ENCODE measurements at regions not wholly inside any gene's neighbourhood (a gene's known extent, or its start where the extent isn't known, plus 50 kb on each side); places are given as distances from the start of the nearest gene placed in this dataset.

DNA sequence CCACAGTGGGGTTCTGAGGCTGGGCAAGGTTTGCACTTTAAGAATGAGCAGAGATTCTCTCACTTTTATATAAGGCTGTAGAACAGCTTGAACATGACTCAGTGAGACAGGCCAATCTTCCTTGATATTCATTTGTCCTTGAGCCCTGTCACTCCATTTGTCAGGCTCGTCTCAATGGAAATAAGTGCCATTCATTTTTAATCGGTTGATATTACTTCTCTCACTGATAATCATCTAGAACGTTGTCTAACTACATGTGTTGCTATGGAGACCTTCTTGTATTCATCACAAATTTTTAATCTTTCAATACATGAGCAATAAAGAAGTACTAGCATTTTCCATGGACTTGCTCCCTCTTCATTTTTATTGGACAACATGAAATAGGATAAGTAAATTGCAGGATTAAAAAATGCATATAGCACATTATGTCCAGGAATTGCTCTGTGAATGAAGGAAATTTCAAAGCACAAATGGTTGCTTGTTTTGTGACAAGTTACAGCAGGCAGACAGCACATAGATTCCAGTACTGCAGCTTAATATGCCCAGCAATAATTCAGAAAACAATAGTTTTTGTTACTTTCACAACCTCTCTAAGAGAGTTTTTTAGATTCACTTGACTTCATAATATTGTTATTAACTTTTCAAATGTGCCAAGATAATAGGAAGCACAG lies 1178.4 kb upstream of the ATXN8OS start:
- Histone ChIP-seq H3K9ac (no peak overlapping the region), H2AFZ (ENCODE audit: low read depth) (no peak overlapping the region), H3K4me1 (ENCODE audit: low read depth, poor library complexity, severe bottlenecking) (no peaks in the 10 kb centered on the region), H4K20me1 (ENCODE audit: insufficient read depth) (no peaks in the 10 kb centered on the region), H3K4me2 (no peak overlapping the region), H3K27ac (no peak overlapping the region), H3K79me2 (ENCODE audit: insufficient read depth, low read depth) (no peaks in the 10 kb centered on the region), H3K27me3 (ENCODE audit: insufficient read depth, low read depth) (no peaks in the 10 kb centered on the region), H3K4me3 (IDR thresholded peaks at IDR 0.05; ENCODE audit: insufficient read depth, low read depth, low read length) (no peak overlapping the region), H3K36me3 (ENCODE audit: insufficient read depth) (no peaks in the 10 kb centered on the region)
- no peak for TF ChIP-seq CTCF (conservative IDR thresholded peaks at IDR 0.05; ENCODE audit: low read depth, low read length)

- no peaks in the 10 kb centered on the region for H3K4me1 ChIP-seq (ENCODE audit: low read depth, poor library complexity, severe bottlenecking)
- no peaks in the 10 kb centered on the region for H4K20me1 ChIP-seq (ENCODE audit: insufficient read depth)
- H3K79me2 ChIP-seq (ENCODE audit: insufficient read depth, low read depth) = no peaks in the 10 kb centered on the region
- no peaks in the 10 kb centered on the region for H3K27me3 ChIP-seq (ENCODE audit: insufficient read depth, low read depth)
- H3K4me3 ChIP-seq (IDR thresholded peaks at IDR 0.05; ENCODE audit: insufficient read depth, low read depth, low read length) = no peak overlapping the region
- H3K27ac ChIP-seq = no peak overlapping the region
- no peak overlapping the region for H2AFZ ChIP-seq (ENCODE audit: low read depth)
- 0 out of 2 replicates have a peak, but pooled peaks have one; percentile 13 for TF ChIP-seq CTCF (conservative IDR thresholded peaks at IDR 0.05; ENCODE audit: low read depth, low read length)
- no peaks in the 10 kb centered on the region for H3K36me3 ChIP-seq (ENCODE audit: insufficient read depth)
- no peak overlapping the region for H3K4me2 ChIP-seq
- H3K9ac ChIP-seq = no peak overlapping the region
These were observed 1180.1 kb upstream of the ATXN8OS start for GRCh38 chr13:68927387-68928026.

- H3K4me2 ChIP-seq = no peak overlapping the region
- no peak overlapping the region for H3K9ac ChIP-seq
- no peaks in the 10 kb centered on the region for H3K79me2 ChIP-seq (ENCODE audit: insufficient read depth, low read depth)
- no peak overlapping the region for H3K27ac ChIP-seq
- H3K4me1 ChIP-seq (ENCODE audit: low read depth, poor library complexity, severe bottlenecking) = no peaks in the 10 kb centered on the region
- TF ChIP-seq CTCF (conservative IDR thresholded peaks at IDR 0.05; ENCODE audit: low read depth, low read length) = no peak
- H4K20me1 ChIP-seq (ENCODE audit: insufficient read depth) = no peaks in the 10 kb centered on the region
- H3K27me3 ChIP-seq (ENCODE audit: insufficient read depth, low read depth) = no peaks in the 10 kb centered on the region
- no peak overlapping the region for H2AFZ ChIP-seq (ENCODE audit: low read depth)
- H3K36me3 ChIP-seq (ENCODE audit: insufficient read depth) = no peaks in the 10 kb centered on the region
- H3K4me3 ChIP-seq (IDR thresholded peaks at IDR 0.05; ENCODE audit: insufficient read depth, low read depth, low read length) = no peak overlapping the region
These were observed 1183.6 kb upstream of the ATXN8OS start for GRCh38 chr13:68923995-68924394.

DNA sequence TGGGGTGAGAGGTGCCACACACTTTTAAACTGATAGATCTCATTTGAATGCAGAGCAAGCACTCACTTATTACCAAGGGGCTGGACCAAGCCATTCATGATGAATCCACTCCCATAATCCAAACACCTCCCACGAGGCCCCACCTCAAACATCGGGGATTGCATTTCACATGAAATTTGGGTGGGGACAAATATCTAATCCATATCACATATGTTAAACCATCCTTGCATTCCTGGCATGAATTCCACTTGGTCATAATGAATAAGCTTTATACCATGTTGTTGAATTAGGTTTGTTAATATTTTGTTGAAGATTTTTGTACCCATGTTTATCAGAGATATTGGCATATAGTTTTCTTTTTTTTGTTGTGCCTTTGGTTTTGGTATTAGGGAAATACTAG lies 1198.7 kb upstream of the ATXN8OS start:
- no peak for TF ChIP-seq CTCF (conservative IDR thresholded peaks at IDR 0.05; ENCODE audit: low read depth, low read length)
- Histone ChIP-seq H3K27ac (no peak overlapping the region), H3K9ac (no peak overlapping the region), H3K4me3 (IDR thresholded peaks at IDR 0.05; ENCODE audit: insufficient read depth, low read depth, low read length) (no peak overlapping the region), H3K4me1 (ENCODE audit: low read depth, poor library complexity, severe bottlenecking) (no peaks in the 10 kb centered on the region), H2AFZ (ENCODE audit: low read depth) (no peak overlapping the region), H4K20me1 (ENCODE audit: insufficient read depth) (no peaks in the 10 kb centered on the region), H3K36me3 (ENCODE audit: insufficient read depth) (no peaks in the 10 kb centered on the region), H3K79me2 (ENCODE audit: insufficient read depth, low read depth) (no peaks in the 10 kb centered on the region), H3K27me3 (ENCODE audit: insufficient read depth, low read depth) (no peaks in the 10 kb centered on the region), H3K4me2 (no peak overlapping the region)
